ENCODE measurements at regions not wholly inside any gene's neighbourhood (a gene's known extent, or its start where the extent isn't known, plus 50 kb on each side); places are given as distances from the start of the nearest gene placed in this dataset.

DNA sequence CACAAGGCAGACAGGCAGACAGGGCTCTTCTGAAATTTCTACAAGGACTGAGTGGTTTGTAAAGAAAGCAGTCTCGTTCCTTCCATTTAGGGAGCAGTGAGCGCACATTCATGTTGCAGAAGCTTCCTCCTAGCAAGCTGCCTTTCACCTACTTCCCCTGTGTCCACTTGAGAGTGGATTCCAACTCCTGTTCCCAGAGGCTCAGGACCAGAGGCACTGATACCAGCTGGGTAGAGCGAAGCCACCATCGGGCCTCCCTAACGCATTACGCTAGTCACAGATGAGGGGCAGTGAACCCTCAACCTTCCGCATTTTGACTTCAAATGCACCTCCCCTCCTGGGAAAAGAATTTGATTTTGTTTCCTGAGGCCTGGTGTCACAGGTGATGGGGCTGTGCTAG is 215.8 kb downstream of the SIPA1L2 start:
- Histone ChIP-seq H3K9me1 (ENCODE audit: insufficient read depth, low read length) (no peaks in the 10 kb centered on the region; the same call in 1 of the 2 replicates), H2AK5ac (ENCODE audit: low read depth, low read length) (no peak overlapping the region), H3K4me2 (ENCODE audit: low read depth, low read length) (no peak overlapping the region), H4K8ac (ENCODE audit: low read depth in 2 of 2, low read length in 2 of 2) (no peak overlapping the region), H2BK120ac (ENCODE audit: low read depth, low read length) (no peak overlapping the region), H3K4ac (ENCODE audit: low read depth, low read length) (no peak overlapping the region), H3K56ac (ENCODE audit: extremely low read depth, insufficient read depth, low read length) (no peak overlapping the region), H3K27me3 (ENCODE audit: control insufficient read depth, insufficient read depth, low read length) (no peaks in the 10 kb centered on the region), H3K4me3 (ENCODE audit: insufficient read depth, low read depth, low read length) (no peak overlapping the region), H2BK20ac (ENCODE audit: low read depth, low read length) (no peak overlapping the region), H2AFZ (replicated peaks; ENCODE audit: low read length, poor library complexity) (no peak overlapping the region), H2BK15ac (ENCODE audit: low read depth, low read length) (no peak overlapping the region), H3K18ac (ENCODE audit: low read depth, low read length) (no peak overlapping the region), H3K27ac (ENCODE audit: insufficient read depth, low read length) (no peak overlapping the region), H2BK5ac (ENCODE audit: low read depth, low read length, poor library complexity, severe bottlenecking) (no peak overlapping the region), H3K4me1 (ENCODE audit: control insufficient read depth, insufficient read depth, low read length) (no peaks in the 10 kb centered on the region), H2AK9ac (replicated peaks; ENCODE audit: low read depth, low read length, poor library complexity) (no peak overlapping the region), H3K23ac (ENCODE audit: low read depth, low read length) (no peak overlapping the region), H4K91ac (ENCODE audit: insufficient read depth, low read depth, low read length) (no peak overlapping the region), H3K9me3 (ENCODE audit: control insufficient read depth, insufficient read depth, low read length) (peaks cover 5% of the 10 kb centered on the region), H3K79me1 (ENCODE audit: low read depth in 1 of 2, low read length in 2 of 2) (no peaks in the 10 kb centered on the region), H3K14ac (replicated peaks; ENCODE audit: low read depth, low read length) (no peak overlapping the region), H3K36me3 (ENCODE audit: control insufficient read depth, insufficient read depth, low read length) (peaks cover 21% of the 10 kb centered on the region), H3K9ac (ENCODE audit: low read depth, low read length) (no peak overlapping the region), H4K5ac (ENCODE audit: low read depth, low read length) (no peak overlapping the region), H4K20me1 (ENCODE audit: insufficient read depth, low read length) (no peaks in the 10 kb centered on the region)
- dilution Hi-C loops (cut with HindIII; ENCODE audit: low sequenced_read_pairs, unreplicated experiment): no loop called here
- no TSS peak for BruUV-seq (replicated peaks)
- 100% methylated on average over 1 of the region's 7 CpGs; no CpG with 5 or more reads in 1 of the 2 experiments for WGBS, 2 experiments (ENCODE audit: extremely low coverage in 2 of 2, insufficient read length in 1 of 2)
- no peak for TF ChIP-seq MXI1 (IDR thresholded peaks at IDR 0.05; ENCODE audit: borderline replicate concordance, low read depth, low read length)
- TF ChIP-seq, protein P1, sequence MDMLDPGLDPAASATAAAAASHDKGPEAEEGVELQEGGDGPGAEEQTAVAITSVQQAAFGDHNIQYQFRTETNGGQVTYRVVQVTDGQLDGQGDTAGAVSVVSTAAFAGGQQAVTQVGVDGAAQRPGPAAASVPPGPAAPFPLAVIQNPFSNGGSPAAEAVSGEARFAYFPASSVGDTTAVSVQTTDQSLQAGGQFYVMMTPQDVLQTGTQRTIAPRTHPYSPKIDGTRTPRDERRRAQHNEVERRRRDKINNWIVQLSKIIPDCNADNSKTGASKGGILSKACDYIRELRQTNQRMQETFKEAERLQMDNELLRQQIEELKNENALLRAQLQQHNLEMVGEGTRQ (IDR thresholded peaks at IDR 0.05; ENCODE audit: low read depth, low read length): no peak
- TF ChIP-seq MAZ (IDR thresholded peaks at IDR 0.05; ENCODE audit: borderline replicate concordance, low read depth, low read length): no peak
- TF ChIP-seq RAD21 (IDR thresholded peaks at IDR 0.05; ENCODE audit: low read length): no peak
- TF ChIP-seq RFX5 (IDR thresholded peaks at IDR 0.05; ENCODE audit: low read depth, low read length): no peak
- no peak for TF ChIP-seq SMC3 (IDR thresholded peaks at IDR 0.05; ENCODE audit: low read depth, low read length)
- no peak for TF ChIP-seq CEBPB (IDR thresholded peaks at IDR 0.05; ENCODE audit: low read depth, low read length)
- TF ChIP-seq RCOR1 (IDR thresholded peaks at IDR 0.05; ENCODE audit: insufficient replicate concordance, low read length): no peak
- no peak for TF ChIP-seq CHD1 (IDR thresholded peaks at IDR 0.05; ENCODE audit: low read depth, low read length)
- TF ChIP-seq FOS (IDR thresholded peaks at IDR 0.05; ENCODE audit: low read depth, low read length): no peak
- TF ChIP-seq POLR2A (IDR thresholded peaks at IDR 0.05; ENCODE audit: low read depth, low read length): no peak
- no peak for TF ChIP-seq MAFK (IDR thresholded peaks at IDR 0.05; ENCODE audit: low read depth, low read length)
- no peak for TF ChIP-seq BHLHE40 (IDR thresholded peaks at IDR 0.05; ENCODE audit: low read depth, low read length)
- CTCF ChIA-PET: no interaction called here
- intact Hi-C loops (cut with micrococcal nuclease): no loop called here
- POLR2A ChIA-PET (ENCODE audit: unreplicated experiment): no interaction called here
- DNase-seq (no peak), ATAC-seq (ENCODE audit: low read depth) (no peak)
- in situ Hi-C loops (cut with MboI; ENCODE audit: low sequenced_read_pairs): no loop called here

All from IMR-90 (cell line).